ENCODE measurements at regions not wholly inside any gene's neighbourhood (a gene's known extent, or its start where the extent isn't known, plus 50 kb on each side); places are given as distances from the start of the nearest gene placed in this dataset.

DNA sequence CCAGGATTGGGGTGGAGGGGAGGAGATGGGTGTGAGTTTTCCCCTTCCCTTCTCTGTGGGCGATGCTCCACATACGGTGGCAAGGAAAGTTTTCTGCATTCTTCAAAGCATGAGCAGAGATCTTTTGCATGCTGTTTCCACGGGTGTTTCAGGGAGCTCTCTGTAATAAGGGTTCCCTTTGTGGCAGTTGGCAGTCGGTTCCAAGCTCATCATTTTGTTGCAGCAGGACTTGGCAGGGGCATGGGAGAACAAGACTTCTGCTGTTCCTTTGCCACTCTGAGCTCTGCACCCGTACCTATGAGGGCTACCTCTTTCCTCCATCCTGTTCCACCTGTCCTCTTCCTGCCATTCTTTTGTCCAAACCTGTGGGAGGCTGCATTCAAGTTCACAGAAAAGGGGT lies 71.3 kb upstream of the SPRED2 start:
- no peaks in the 10 kb centered on the region for H3K27me3 ChIP-seq (ENCODE audit: control insufficient read depth in 1 of 2, insufficient read depth in 2 of 2, low read length in 2 of 2)
- no peaks in the 10 kb centered on the region for H3K4me1 ChIP-seq (ENCODE audit: control insufficient read depth in 2 of 2, insufficient read depth in 2 of 2, low read length in 1 of 2)
- no peaks in the 10 kb centered on the region for H3K36me3 ChIP-seq (ENCODE audit: control insufficient read depth in 2 of 2, insufficient read depth in 2 of 2, low read length in 1 of 2)
- no peak overlapping the region for H3K27ac ChIP-seq (ENCODE audit: low read depth in 2 of 2, low read length in 1 of 2)
- 59 to 66% methylated on average over 5 of the region's 5 CpGs for WGBS, 2 donors
- H3K9me3 ChIP-seq (ENCODE audit: control insufficient read depth in 2 of 2, insufficient read depth in 1 of 2, low read depth in 1 of 2, low read length in 1 of 2), result no peaks in the 10 kb centered on the region
- H3K4me3 ChIP-seq (ENCODE audit: low read depth in 1 of 2, low read length in 2 of 2), result no peak overlapping the region

DNA sequence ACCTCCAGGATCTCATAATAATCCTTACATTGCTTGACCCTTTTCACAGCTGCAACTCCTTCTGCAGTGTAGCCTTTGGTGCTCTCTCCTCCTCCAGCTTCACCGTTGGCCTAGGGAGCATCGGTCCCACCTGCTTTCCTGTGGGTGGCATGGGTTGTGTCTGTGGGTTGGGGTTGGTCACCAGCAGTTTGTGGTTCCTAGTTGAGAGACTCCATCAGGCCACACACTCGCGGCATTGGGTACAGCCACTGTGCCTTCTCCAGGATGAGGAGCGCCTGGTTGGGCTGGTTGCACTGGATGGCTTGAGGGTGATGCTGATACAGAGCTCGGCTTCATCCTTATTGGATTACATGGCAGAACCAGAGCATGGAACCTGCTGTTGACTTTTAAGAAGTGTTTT lies 69.4 kb upstream of the SPRED2 start:
- no peaks in the 10 kb centered on the region for H3K9me3 ChIP-seq (ENCODE audit: control insufficient read depth in 2 of 2, insufficient read depth in 1 of 2, low read depth in 1 of 2, low read length in 1 of 2)
- H3K27me3 ChIP-seq (ENCODE audit: control insufficient read depth in 1 of 2, insufficient read depth in 2 of 2, low read length in 2 of 2), result no peaks in the 10 kb centered on the region
- H3K36me3 ChIP-seq (ENCODE audit: control insufficient read depth in 2 of 2, insufficient read depth in 2 of 2, low read length in 1 of 2), result no peaks in the 10 kb centered on the region
- 89 to 91% methylated on average over 6 of the region's 6 CpGs for WGBS, 2 donors
- no peaks in the 10 kb centered on the region for H3K4me1 ChIP-seq (ENCODE audit: control insufficient read depth in 2 of 2, insufficient read depth in 2 of 2, low read length in 1 of 2)
- H3K27ac ChIP-seq (ENCODE audit: low read depth in 2 of 2, low read length in 1 of 2), result no peak overlapping the region
- H3K4me3 ChIP-seq (ENCODE audit: low read depth in 1 of 2, low read length in 2 of 2), result no peak overlapping the region

DNA sequence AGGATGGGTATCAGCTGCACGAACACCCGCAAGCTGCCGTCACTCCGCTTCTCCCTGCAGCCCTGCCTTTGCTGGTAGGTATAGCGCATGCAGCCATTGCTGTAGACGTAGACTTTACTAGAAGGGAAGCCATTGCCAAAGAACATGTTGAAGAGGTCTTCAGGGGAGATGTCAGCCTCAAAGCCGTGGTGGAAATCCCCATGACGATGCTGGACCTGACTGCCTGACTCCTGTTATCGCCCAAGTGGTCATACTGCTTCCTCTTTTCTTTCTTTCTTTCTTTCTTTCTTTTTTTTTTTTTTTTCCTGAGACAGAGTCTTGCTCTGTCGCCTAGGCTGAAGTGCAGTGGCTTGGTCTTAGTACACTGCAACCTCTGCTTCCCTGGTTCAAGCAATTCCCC lies 68.7 kb upstream of the SPRED2 start:
- no peak overlapping the region for H3K4me3 ChIP-seq (ENCODE audit: low read depth in 1 of 2, low read length in 2 of 2)
- no peaks in the 10 kb centered on the region for H3K4me1 ChIP-seq (ENCODE audit: control insufficient read depth in 2 of 2, insufficient read depth in 2 of 2, low read length in 1 of 2)
- H3K9me3 ChIP-seq (ENCODE audit: control insufficient read depth in 2 of 2, insufficient read depth in 1 of 2, low read depth in 1 of 2, low read length in 1 of 2), result no peaks in the 10 kb centered on the region
- H3K27ac ChIP-seq (ENCODE audit: low read depth in 2 of 2, low read length in 1 of 2), result no peak overlapping the region
- 92% methylated on average over 10 of the region's 10 CpGs for WGBS, 2 donors
- H3K27me3 ChIP-seq (ENCODE audit: control insufficient read depth in 1 of 2, insufficient read depth in 2 of 2, low read length in 2 of 2), result no peaks in the 10 kb centered on the region
- H3K36me3 ChIP-seq (ENCODE audit: control insufficient read depth in 2 of 2, insufficient read depth in 2 of 2, low read length in 1 of 2), result no peaks in the 10 kb centered on the region

DNA sequence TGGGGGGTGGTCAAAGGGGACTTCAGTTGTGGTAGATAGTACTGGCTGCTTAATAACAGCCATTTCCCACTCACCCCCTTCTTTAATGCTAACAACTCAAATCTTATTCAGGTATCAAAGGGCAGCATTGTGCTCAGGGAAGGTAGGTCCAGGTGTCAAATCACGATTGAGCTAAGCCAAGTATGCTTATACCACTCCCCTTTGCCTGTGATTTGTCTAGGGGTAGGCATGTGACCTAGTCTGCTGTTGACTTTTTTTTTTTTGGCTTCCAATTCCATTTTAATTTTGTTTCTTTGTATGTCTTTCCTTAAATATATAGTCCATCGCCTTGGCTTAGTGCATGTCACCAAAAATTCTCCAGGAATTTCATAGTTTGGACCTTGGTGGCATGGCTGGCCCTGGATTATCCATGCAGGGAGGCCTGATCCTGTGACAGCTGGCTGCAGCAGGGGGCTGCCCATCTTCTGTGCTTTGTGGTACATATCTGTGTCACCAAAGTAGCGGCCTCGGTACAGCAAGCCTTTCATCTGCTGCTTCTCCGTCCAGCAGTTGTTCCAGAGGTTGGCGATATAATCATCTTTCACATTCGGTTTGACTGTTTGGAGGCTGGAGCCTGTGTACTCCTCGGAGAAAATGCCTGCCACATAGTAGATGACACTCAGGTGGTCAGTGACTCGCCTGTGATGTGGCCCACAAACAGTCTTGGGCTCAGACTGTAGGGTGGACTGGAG lies 68.1 kb upstream of the SPRED2 start:
- no peaks in the 10 kb centered on the region for H3K27me3 ChIP-seq (ENCODE audit: control insufficient read depth in 1 of 2, insufficient read depth in 2 of 2, low read length in 2 of 2)
- H3K36me3 ChIP-seq (ENCODE audit: control insufficient read depth in 2 of 2, insufficient read depth in 2 of 2, low read length in 1 of 2), result no peaks in the 10 kb centered on the region
- H3K4me3 ChIP-seq (ENCODE audit: low read depth in 1 of 2, low read length in 2 of 2), result no peak overlapping the region
- no peak overlapping the region for H3K27ac ChIP-seq (ENCODE audit: low read depth in 2 of 2, low read length in 1 of 2)
- H3K4me1 ChIP-seq (ENCODE audit: control insufficient read depth in 2 of 2, insufficient read depth in 2 of 2, low read length in 1 of 2), result no peaks in the 10 kb centered on the region
- 90% methylated on average over 9 of the region's 9 CpGs for WGBS, 2 donors
- H3K9me3 ChIP-seq (ENCODE audit: control insufficient read depth in 2 of 2, insufficient read depth in 1 of 2, low read depth in 1 of 2, low read length in 1 of 2), result no peaks in the 10 kb centered on the region

DNA sequence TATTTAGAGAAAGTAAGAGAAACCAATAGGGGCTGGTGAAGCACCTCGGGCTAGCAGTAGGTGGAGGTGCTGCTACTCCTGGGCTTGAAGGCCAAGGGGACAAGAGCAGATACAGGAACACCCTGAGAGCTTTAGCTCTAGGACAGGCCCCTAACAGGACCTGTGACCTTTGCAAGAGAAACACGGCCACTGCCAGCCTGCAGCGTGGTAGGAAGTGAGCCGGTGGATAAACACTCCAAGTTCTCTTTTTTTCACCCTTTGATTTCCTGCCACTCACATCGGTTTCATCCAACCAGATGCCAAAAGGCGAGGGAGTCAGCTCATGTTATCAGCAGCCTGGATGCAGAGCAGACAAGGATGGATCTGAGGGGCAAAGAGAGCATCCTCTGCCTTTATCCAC lies 66.8 kb upstream of the SPRED2 start:
- H3K4me1 ChIP-seq (ENCODE audit: control insufficient read depth in 2 of 2, insufficient read depth in 2 of 2, low read length in 1 of 2), result no peaks in the 10 kb centered on the region
- WGBS, 2 donors, result 45 to 57% methylated on average over 6 of the region's 6 CpGs

DNA sequence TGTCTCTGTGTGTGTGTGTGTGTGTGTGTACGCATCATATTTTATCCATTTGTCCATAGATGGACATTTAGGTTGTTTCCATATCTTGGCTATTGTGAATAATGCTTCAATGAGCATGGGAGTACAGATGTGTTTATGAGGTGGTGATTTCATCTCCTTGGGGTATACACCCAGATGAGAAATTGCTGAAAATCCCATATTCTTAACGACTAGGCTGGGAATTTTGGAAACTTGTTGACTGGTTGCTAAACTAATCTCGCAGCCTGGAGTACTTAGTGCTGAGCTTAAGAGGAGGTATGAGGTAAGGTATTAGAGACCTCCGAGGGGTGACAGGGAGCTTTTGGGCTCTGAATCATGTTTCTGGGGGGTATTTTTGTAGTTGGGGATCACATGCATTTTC lies 66.0 kb upstream of the SPRED2 start:
- H3K36me3 ChIP-seq (ENCODE audit: control insufficient read depth in 2 of 2, insufficient read depth in 2 of 2, low read length in 1 of 2), result no peaks in the 10 kb centered on the region
- H3K27ac ChIP-seq (ENCODE audit: low read depth in 2 of 2, low read length in 1 of 2), result no peak overlapping the region
- no peaks in the 10 kb centered on the region for H3K9me3 ChIP-seq (ENCODE audit: control insufficient read depth in 2 of 2, insufficient read depth in 1 of 2, low read depth in 1 of 2, low read length in 1 of 2)
- no peaks in the 10 kb centered on the region for H3K27me3 ChIP-seq (ENCODE audit: control insufficient read depth in 1 of 2, insufficient read depth in 2 of 2, low read length in 2 of 2)
- 88 to 89% methylated on average over 4 of the region's 4 CpGs for WGBS, 2 donors
- H3K4me3 ChIP-seq (ENCODE audit: low read depth in 1 of 2, low read length in 2 of 2), result no peak overlapping the region
- no peaks in the 10 kb centered on the region for H3K4me1 ChIP-seq (ENCODE audit: control insufficient read depth in 2 of 2, insufficient read depth in 2 of 2, low read length in 1 of 2)

More for the DNA sequence above, 66.8 kb upstream of the SPRED2 start:
- no peak overlapping the region for H3K4me3 ChIP-seq (ENCODE audit: low read depth in 1 of 2, low read length in 2 of 2)
- H3K9me3 ChIP-seq (ENCODE audit: control insufficient read depth in 2 of 2, insufficient read depth in 1 of 2, low read depth in 1 of 2, low read length in 1 of 2), result no peaks in the 10 kb centered on the region
- no peaks in the 10 kb centered on the region for H3K36me3 ChIP-seq (ENCODE audit: control insufficient read depth in 2 of 2, insufficient read depth in 2 of 2, low read length in 1 of 2)
- H3K27me3 ChIP-seq (ENCODE audit: control insufficient read depth in 1 of 2, insufficient read depth in 2 of 2, low read length in 2 of 2), result no peaks in the 10 kb centered on the region
- H3K27ac ChIP-seq (ENCODE audit: low read depth in 2 of 2, low read length in 1 of 2), result no peak overlapping the region

DNA sequence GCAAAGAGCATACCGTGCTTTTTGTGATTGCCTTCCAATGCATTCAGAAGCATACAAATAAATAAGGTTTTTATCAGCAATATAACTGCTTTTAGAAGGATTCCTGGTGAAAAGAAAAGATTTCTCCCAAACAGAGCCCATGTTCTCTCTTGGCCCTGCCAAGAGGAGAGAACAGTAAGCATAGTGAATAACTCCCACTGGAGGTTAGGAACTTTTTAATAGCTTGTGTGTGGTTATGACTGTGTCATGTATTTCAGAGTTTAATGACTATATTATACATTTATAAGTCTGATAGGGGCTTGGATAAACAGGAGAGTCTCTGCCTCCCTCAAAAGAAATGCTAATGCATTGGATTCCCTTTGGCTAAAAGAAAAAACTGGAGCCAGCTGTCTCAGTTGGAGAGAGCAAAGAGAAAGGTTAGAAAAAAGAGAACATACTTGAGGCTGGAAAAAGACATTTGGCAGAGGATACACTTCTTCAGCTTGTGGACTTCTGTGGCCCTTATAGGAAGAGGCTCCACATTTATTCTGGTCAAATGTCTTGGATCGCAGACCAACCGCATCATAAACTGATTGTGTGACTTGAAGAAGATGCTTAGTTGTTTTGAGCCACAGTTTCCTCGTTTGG lies 63.0 kb upstream of the SPRED2 start:
- Histone ChIP-seq H3K4me1 (ENCODE audit: control insufficient read depth in 2 of 2, insufficient read depth in 2 of 2, low read length in 1 of 2) (no peaks in the 10 kb centered on the region), H3K36me3 (ENCODE audit: control insufficient read depth in 2 of 2, insufficient read depth in 2 of 2, low read length in 1 of 2) (no peaks in the 10 kb centered on the region), H3K9me3 (ENCODE audit: control insufficient read depth in 2 of 2, insufficient read depth in 1 of 2, low read depth in 1 of 2, low read length in 1 of 2) (no peaks in the 10 kb centered on the region), H3K27ac (ENCODE audit: low read depth in 2 of 2, low read length in 1 of 2) (no peak overlapping the region), H3K27me3 (ENCODE audit: control insufficient read depth in 1 of 2, insufficient read depth in 2 of 2, low read length in 2 of 2) (no peaks in the 10 kb centered on the region), H3K4me3 (ENCODE audit: low read depth in 1 of 2, low read length in 2 of 2) (no peak overlapping the region)
- 65 to 67% methylated on average over 4 of the region's 4 CpGs for WGBS, 2 donors

DNA sequence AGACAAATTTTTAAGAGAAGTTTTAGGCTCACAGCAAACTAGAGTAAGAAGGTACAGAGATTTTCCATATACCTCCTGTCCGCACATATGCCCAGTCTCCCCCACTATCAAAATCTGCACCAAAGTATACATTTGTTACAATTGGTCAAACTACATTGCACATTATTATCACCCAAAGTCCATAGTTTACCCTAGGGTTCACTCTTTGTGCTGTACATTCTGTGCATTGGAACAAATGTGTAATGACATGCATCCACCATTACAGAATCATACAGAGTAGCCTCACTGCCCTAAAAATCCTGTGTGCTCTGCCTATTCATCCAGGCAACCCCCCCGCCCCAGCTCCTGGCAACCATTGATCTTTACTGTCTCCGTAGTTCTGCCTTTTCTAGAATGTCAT lies 61.7 kb upstream of the SPRED2 start:
- H3K4me3 ChIP-seq (ENCODE audit: low read depth in 1 of 2, low read length in 2 of 2), result no peak overlapping the region
- no peaks in the 10 kb centered on the region for H3K4me1 ChIP-seq (ENCODE audit: control insufficient read depth in 2 of 2, insufficient read depth in 2 of 2, low read length in 1 of 2)
- no peaks in the 10 kb centered on the region for H3K27me3 ChIP-seq (ENCODE audit: control insufficient read depth in 1 of 2, insufficient read depth in 2 of 2, low read length in 2 of 2)
- no peaks in the 10 kb centered on the region for H3K9me3 ChIP-seq (ENCODE audit: control insufficient read depth in 2 of 2, insufficient read depth in 1 of 2, low read depth in 1 of 2, low read length in 1 of 2)
- H3K36me3 ChIP-seq (ENCODE audit: control insufficient read depth in 2 of 2, insufficient read depth in 2 of 2, low read length in 1 of 2), result no peaks in the 10 kb centered on the region
- 91 to 92% methylated on average over 3 of the region's 3 CpGs for WGBS, 2 donors
- no peak overlapping the region for H3K27ac ChIP-seq (ENCODE audit: low read depth in 2 of 2, low read length in 1 of 2)

DNA sequence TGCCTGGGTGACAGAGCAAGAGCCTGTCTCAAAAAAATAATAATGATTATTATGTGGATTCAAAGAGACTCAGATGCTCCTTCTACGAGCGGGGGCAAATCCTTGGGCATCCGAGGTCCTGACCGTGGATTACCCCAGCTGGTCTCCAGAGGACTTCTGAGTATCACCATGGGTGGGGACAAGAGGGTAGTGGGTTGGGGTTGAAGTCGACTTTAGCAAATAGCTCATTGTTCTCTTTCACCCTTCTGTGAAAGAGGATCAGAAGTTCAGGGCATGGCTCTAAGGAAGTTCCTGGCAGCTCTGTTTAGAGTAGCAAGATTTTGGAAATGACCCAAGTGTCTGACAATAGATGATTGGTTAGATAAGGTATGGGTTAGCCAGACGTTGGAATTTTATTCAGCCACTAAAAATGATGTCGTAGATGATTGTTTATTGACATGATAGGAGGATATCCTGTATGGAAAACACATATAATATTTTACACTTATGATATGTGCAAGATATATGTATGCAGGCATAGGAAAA lies 59.0 kb upstream of the SPRED2 start:
- Histone ChIP-seq H3K9me3 (ENCODE audit: control insufficient read depth in 2 of 2, insufficient read depth in 1 of 2, low read depth in 1 of 2, low read length in 1 of 2) (peaks cover 0 to 6% of the 10 kb centered on the region in 2 donors), H3K4me3 (ENCODE audit: low read depth in 1 of 2, low read length in 2 of 2) (no peak overlapping the region), H3K27me3 (ENCODE audit: control insufficient read depth in 1 of 2, insufficient read depth in 2 of 2, low read length in 2 of 2) (no peaks in the 10 kb centered on the region), H3K36me3 (ENCODE audit: control insufficient read depth in 2 of 2, insufficient read depth in 2 of 2, low read length in 1 of 2) (no peaks in the 10 kb centered on the region), H3K27ac (ENCODE audit: low read depth in 2 of 2, low read length in 1 of 2) (no peak overlapping the region), H3K4me1 (ENCODE audit: control insufficient read depth in 2 of 2, insufficient read depth in 2 of 2, low read length in 1 of 2) (no peaks in the 10 kb centered on the region)
- 43 to 50% methylated on average over 7 of the region's 7 CpGs for whole genome bisulfite sequencing, 2 donors

DNA sequence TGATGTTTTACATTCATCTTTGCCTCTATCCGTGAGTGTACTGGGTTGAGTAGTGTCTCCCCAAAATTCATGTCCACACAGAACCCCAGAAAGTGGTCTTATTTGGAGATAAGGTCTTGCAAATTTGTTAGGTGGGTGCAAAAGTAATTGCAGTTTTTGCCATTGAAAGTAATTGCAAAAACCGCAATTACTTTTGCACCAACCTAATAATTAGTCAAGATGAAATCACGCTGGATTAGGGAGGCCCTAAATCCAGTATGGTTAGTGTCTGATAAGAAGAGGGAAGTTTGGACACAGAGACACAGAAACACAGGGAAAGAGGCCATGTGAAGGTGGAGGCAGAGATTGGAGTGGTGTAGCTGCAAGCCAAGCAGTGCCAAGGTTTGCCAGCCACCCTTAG lies 57.8 kb upstream of the SPRED2 start:
- WGBS, 2 donors, result 90 to 96% methylated on average over 3 of the region's 3 CpGs
- H3K9me3 ChIP-seq (ENCODE audit: control insufficient read depth in 2 of 2, insufficient read depth in 1 of 2, low read depth in 1 of 2, low read length in 1 of 2), result peaks cover 0 to 6% of the 10 kb centered on the region in 2 donors
- no peaks in the 10 kb centered on the region for H3K4me1 ChIP-seq (ENCODE audit: control insufficient read depth in 2 of 2, insufficient read depth in 2 of 2, low read length in 1 of 2)
- H3K4me3 ChIP-seq (ENCODE audit: low read depth in 1 of 2, low read length in 2 of 2), result no peak overlapping the region
- H3K36me3 ChIP-seq (ENCODE audit: control insufficient read depth in 2 of 2, insufficient read depth in 2 of 2, low read length in 1 of 2), result no peaks in the 10 kb centered on the region
- H3K27ac ChIP-seq (ENCODE audit: low read depth in 2 of 2, low read length in 1 of 2), result no peak overlapping the region
- H3K27me3 ChIP-seq (ENCODE audit: control insufficient read depth in 1 of 2, insufficient read depth in 2 of 2, low read length in 2 of 2), result no peaks in the 10 kb centered on the region
